IMR-90 (cell line): ENCODE measurements at regions not wholly inside any gene's neighbourhood (a gene's known extent, or its start where the extent isn't known, plus 50 kb on each side); places are given as distances from the start of the nearest gene placed in this dataset.

Experiments
- ATAC-seq: fragments of 200-7000 bp; cut with Tn5 transposase; 2 replicates; pipeline ENCODE4 v1.9.1; 2020; ENCODE audit warnings: low read depth, mild to moderate bottlenecking, moderate library complexity
- BruUV-seq: library from RNA; stranded (reverse); fragments of 400-500 nt; replicated peaks from 2 replicates; lab custom pipeline; 2021; lab: Mats Ljungman, UMichigan
- CTCF ChIA-PET: fragments of 300-600 bp; formaldehyde crosslinking; extraction: SDS; loops from one replicate; lab custom pipeline; 2021; ENCODE audit warnings: antibody characterized with exemption; lab: Yijun Ruan, JAX
- POLR2A ChIA-PET: fragments of 300-600 bp; sonication (Branson Sonifier 250); formaldehyde crosslinking; loops from one replicate; lab custom pipeline; 2022; ENCODE audit warnings: antibody characterized with exemption; ENCODE audit not compliant: unreplicated experiment; lab: Charles Lee
- DNase-seq: peaks from one replicate; pipeline ENCODE4 v3.0.0; 2013
- H2AFZ ChIP-seq: replicated peaks from 2 replicates; pipeline ENCODE3; 2013; ENCODE audit warnings: low read length, mild to moderate bottlenecking; ENCODE audit not compliant: poor library complexity
- H2AK5ac ChIP-seq: 2 replicates; pipeline ENCODE4 v1.6.1; 2013; ENCODE audit warnings: low read depth, low read length, inconsistent platforms
- H2AK9ac ChIP-seq: replicated peaks from 2 replicates; pipeline ENCODE3; 2013; ENCODE audit warnings: mild to moderate bottlenecking, low read depth, low read length, moderate library complexity; ENCODE audit not compliant: poor library complexity
- H2BK120ac ChIP-seq: 2 replicates; pipeline ENCODE4 v1.6.1; 2013; ENCODE audit warnings: low read depth, low read length, inconsistent platforms
- H2BK15ac ChIP-seq: 3 replicates; pipeline ENCODE4 v1.6.1; 2013; ENCODE audit warnings: low read depth, low read length, inconsistent platforms
- H2BK20ac ChIP-seq: 2 replicates; pipeline ENCODE4 v1.6.1; 2013; ENCODE audit warnings: low read depth, mild to moderate bottlenecking, inconsistent platforms, low read length, moderate library complexity
- H2BK5ac ChIP-seq: 2 replicates; pipeline ENCODE4 v1.6.1; 2013; ENCODE audit warnings: mild to moderate bottlenecking, low read depth, low read length, inconsistent platforms; ENCODE audit not compliant: poor library complexity, severe bottlenecking
- H3K14ac ChIP-seq: replicated peaks from 2 replicates; pipeline ENCODE4 v1.6.1; 2013; ENCODE audit warnings: low read depth, low read length, inconsistent platforms
- H3K18ac ChIP-seq: 2 replicates; pipeline ENCODE4 v1.6.1; 2013; ENCODE audit warnings: low read depth, low read length, control low read depth
- H3K23ac ChIP-seq: 2 replicates; pipeline ENCODE4 v1.6.1; 2013; ENCODE audit warnings: low read depth, low read length, inconsistent platforms
- H3K27ac ChIP-seq: 2 replicates; pipeline ENCODE4 v1.5.1; 2013; ENCODE audit warnings: mild to moderate bottlenecking, control low read depth, low read length; ENCODE audit not compliant: insufficient read depth
- H3K27me3 ChIP-seq: 2 replicates; pipeline ENCODE4 v1.6.1; 2013; ENCODE audit warnings: low read length; ENCODE audit not compliant: control insufficient read depth, insufficient read depth
- H3K36me3 ChIP-seq: 2 replicates; pipeline ENCODE4 v1.6.1; 2013; ENCODE audit warnings: low read length, mixed read lengths; ENCODE audit not compliant: control insufficient read depth, insufficient read depth
- H3K4ac ChIP-seq: 2 replicates; pipeline ENCODE4 v1.6.1; 2013; ENCODE audit warnings: low read depth, low read length, inconsistent platforms
- H3K4me1 ChIP-seq: 2 replicates; pipeline ENCODE4 v1.6.1; 2013; ENCODE audit warnings: low read length, mixed read lengths; ENCODE audit not compliant: control insufficient read depth, insufficient read depth
- H3K4me2 ChIP-seq: 2 replicates; pipeline ENCODE4 v1.6.1; 2013; ENCODE audit warnings: low read depth, mild to moderate bottlenecking, control low read depth, low read length, moderate library complexity
- H3K4me3 ChIP-seq: 2 replicates; pipeline ENCODE4 v1.5.1; 2013; ENCODE audit warnings: low read depth, mild to moderate bottlenecking, control low read depth, low read length, moderate library complexity; ENCODE audit not compliant: insufficient read depth
- H3K56ac ChIP-seq: 2 replicates; pipeline ENCODE4 v1.6.1; 2013; ENCODE audit warnings: low read length, inconsistent platforms; ENCODE audit not compliant: insufficient read depth; ENCODE audit errors: extremely low read depth
- H3K79me1 ChIP-seq, 2 experiments: 2 replicates each; pipeline ENCODE4 v1.6.1; 2013; ENCODE audit warnings: low read length in 2 of 2, inconsistent platforms in 1 of 2, low read depth in 1 of 2
- H3K9ac ChIP-seq: 2 replicates; pipeline ENCODE4 v1.6.1; 2013; ENCODE audit warnings: low read depth, low read length, control low read depth
- H3K9me1 ChIP-seq: 2 replicates; pipeline ENCODE4 v1.6.1; 2013; ENCODE audit warnings: low read length, inconsistent platforms; ENCODE audit not compliant: insufficient read depth
- H3K9me3 ChIP-seq: 2 replicates; pipeline ENCODE4 v1.6.1; 2013; ENCODE audit warnings: low read length; ENCODE audit not compliant: control insufficient read depth, insufficient read depth
- H4K20me1 ChIP-seq: 2 replicates; pipeline ENCODE4 v1.6.1; 2013; ENCODE audit warnings: low read length, inconsistent platforms; ENCODE audit not compliant: insufficient read depth
- H4K5ac ChIP-seq: 2 replicates; pipeline ENCODE4 v1.6.1; 2013; ENCODE audit warnings: mild to moderate bottlenecking, low read depth, low read length, control low read depth
- H4K8ac ChIP-seq, 2 experiments: 2 replicates each; pipeline ENCODE4 v1.6.1; 2013; ENCODE audit warnings: low read depth in 2 of 2, low read length in 2 of 2, control low read depth in 1 of 2, inconsistent platforms in 1 of 2
- H4K91ac ChIP-seq: 2 replicates; pipeline ENCODE4 v1.6.1; 2013; ENCODE audit warnings: low read depth, low read length, inconsistent platforms; ENCODE audit not compliant: insufficient read depth
- CEBPB ChIP-seq: IDR thresholded peaks from 2 replicates; pipeline ENCODE4 v1.6.1; 2012; ENCODE audit warnings: low read depth, low read length, improper control_type of control experiment
- CHD1 ChIP-seq: IDR thresholded peaks from 2 replicates; pipeline ENCODE4 v1.6.1; 2012; ENCODE audit warnings: low read depth, low read length, improper control_type of control experiment
- FOS ChIP-seq: fragments of 150-350 bp; IDR thresholded peaks from 2 replicates; pipeline ENCODE4 v1.6.1; 2016; ENCODE audit warnings: low read depth, low read length
- MAFK ChIP-seq: IDR thresholded peaks from 2 replicates; pipeline ENCODE4 v1.6.1; 2012; ENCODE audit warnings: low read depth, low read length, improper control_type of control experiment
- MAZ ChIP-seq: IDR thresholded peaks from 2 replicates; pipeline ENCODE4 v1.6.1; 2012; ENCODE audit warnings: low read depth, mild to moderate bottlenecking, low read length, improper control_type of control experiment, moderate library complexity, borderline replicate concordance
- MXI1 ChIP-seq: IDR thresholded peaks from 2 replicates; pipeline ENCODE4 v1.6.1; 2012; ENCODE audit warnings: low read depth, mild to moderate bottlenecking, low read length, moderate library complexity, borderline replicate concordance
- NFE2L2 ChIP-seq: fragments of 150-350 bp; IDR thresholded peaks from 2 replicates; pipeline ENCODE4 v1.6.1; 2016; ENCODE audit warnings: low read depth, mild to moderate bottlenecking, low read length
- POLR2A ChIP-seq: IDR thresholded peaks from 2 replicates; pipeline ENCODE4 v1.6.1; 2012; ENCODE audit warnings: mild to moderate bottlenecking, low read depth, low read length
- RAD21 ChIP-seq: IDR thresholded peaks from 2 replicates; pipeline ENCODE4 v1.6.1; 2012; ENCODE audit warnings: low read length, improper control_type of control experiment
- RCOR1 ChIP-seq: IDR thresholded peaks from 2 replicates; pipeline ENCODE4 v1.6.1; 2012; ENCODE audit warnings: mild to moderate bottlenecking, low read length, improper control_type of control experiment; ENCODE audit not compliant: insufficient replicate concordance
- RFX5 ChIP-seq: IDR thresholded peaks from 2 replicates; pipeline ENCODE4 v1.8.0; 2012; ENCODE audit warnings: low read depth, mild to moderate bottlenecking, low read length, moderate library complexity
- SMC3 ChIP-seq: fragments of 150-350 bp; IDR thresholded peaks from 2 replicates; pipeline ENCODE4 v1.6.1; 2016; ENCODE audit warnings: low read depth, mild to moderate bottlenecking, antibody characterized with exemption, low read length, moderate library complexity
- WGBS, 2 experiments: methylation state at CpG; one replicate each; pipeline versions ENCODE4 v1.1.5 to v1.1.7; 2013; ENCODE audit warnings: missing lambda C conversion rate in 2 of 2; ENCODE audit not compliant: insufficient read length in 1 of 2; ENCODE audit errors: extremely low coverage in 2 of 2; 5-methylcytosine and 5-hydroxymethylcytosine counted together
- dilution Hi-C: fragments of 300-500 bp; cut with HindIII; formaldehyde crosslinking; loops from one replicate; pipeline ENCODE4 v1.14.3; 2018; ENCODE audit warnings: low sequenced_read_pairs; ENCODE audit not compliant: unreplicated experiment
- in situ Hi-C: fragments of 300-500 bp; cut with MboI; formaldehyde crosslinking; loops from 3 replicates; pipeline ENCODE4 v1.14.3; 2019; ENCODE audit warnings: low sequenced_read_pairs, inconsistent platforms, mixed read lengths
- intact Hi-C: fragments of 100-400 bp; cut with micrococcal nuclease; formaldehyde crosslinking; loops from 2 replicates; pipeline ENCODE4 v1.10.0; 2022
- TF ChIP-seq, protein P1 (sequence below): fragments of 150-350 bp; IDR thresholded peaks from 2 replicates; pipeline ENCODE4 v1.6.1; 2017; ENCODE audit warnings: mild to moderate bottlenecking, antibody characterized with exemption, low read length, low read depth
- TF ChIP-seq, protein P2 (sequence below): conservative IDR thresholded peaks from 2 replicates; pipeline ENCODE4 v1.5.1; 2012; ENCODE audit warnings: mild to moderate bottlenecking, low read depth, low read length, improper control_type of control experiment
- TF ChIP-seq, protein P3 (sequence below): fragments of 150-350 bp; IDR thresholded peaks from 2 replicates; pipeline ENCODE4 v1.6.1; 2016; ENCODE audit warnings: low read depth, mild to moderate bottlenecking, low read length, moderate library complexity, borderline replicate concordance

DNA sequence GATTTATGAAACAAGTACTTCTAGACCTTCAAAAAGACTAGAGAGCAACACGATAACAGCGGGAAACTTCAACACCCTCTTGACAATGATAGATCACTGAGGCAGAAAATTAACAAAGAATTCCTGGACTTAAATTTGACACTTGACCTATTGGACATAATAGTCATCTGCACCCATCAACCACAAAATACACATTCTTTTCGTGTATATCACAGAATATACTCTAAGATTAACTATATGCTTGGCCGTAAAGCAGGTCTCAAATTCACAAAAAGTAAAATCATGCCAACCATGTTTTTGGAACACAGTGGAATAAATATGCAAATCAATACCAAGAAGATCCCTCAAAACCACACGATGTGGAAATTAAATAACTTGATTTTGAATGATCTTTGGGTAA is 559.4 kb downstream of the DNAH5 start:
- Histone ChIP-seq H4K91ac (no peak overlapping the region), H3K9me1 (no peaks in the 10 kb centered on the region), H3K4me1 (no peaks in the 10 kb centered on the region), H3K56ac (no peak overlapping the region), H2BK15ac (no peak overlapping the region), H2AFZ (no peak overlapping the region), H3K9ac (no peak overlapping the region), H3K23ac (no peak overlapping the region), H4K5ac (no peak overlapping the region), H3K27me3 (no peaks in the 10 kb centered on the region), H3K4me3 (no peak overlapping the region), H3K79me1 (no peaks in the 10 kb centered on the region), H2AK5ac (no peak overlapping the region), H3K4me2 (no peak overlapping the region), H2BK20ac (no peak overlapping the region), H2BK120ac (no peak overlapping the region), H4K20me1 (no peaks in the 10 kb centered on the region), H2BK5ac (no peak overlapping the region), H3K36me3 (no peaks in the 10 kb centered on the region), H4K8ac (no peak overlapping the region), H3K27ac (no peak overlapping the region), H2AK9ac (no peak overlapping the region), H3K18ac (no peak overlapping the region), H3K14ac (no peak overlapping the region), H3K4ac (no peak overlapping the region), H3K9me3 (peaks cover 2% of the 10 kb centered on the region; the same call in 1 of the 2 replicates)
- dilution Hi-C loops, result no loop called here
- ATAC-seq (no peak), DNase-seq (no peak)
- ChIA-PET POLR2A (no interaction called here), CTCF (no interaction called here)
- no peak for TF ChIP-seq MAFK
- TF ChIP-seq, protein P1, sequence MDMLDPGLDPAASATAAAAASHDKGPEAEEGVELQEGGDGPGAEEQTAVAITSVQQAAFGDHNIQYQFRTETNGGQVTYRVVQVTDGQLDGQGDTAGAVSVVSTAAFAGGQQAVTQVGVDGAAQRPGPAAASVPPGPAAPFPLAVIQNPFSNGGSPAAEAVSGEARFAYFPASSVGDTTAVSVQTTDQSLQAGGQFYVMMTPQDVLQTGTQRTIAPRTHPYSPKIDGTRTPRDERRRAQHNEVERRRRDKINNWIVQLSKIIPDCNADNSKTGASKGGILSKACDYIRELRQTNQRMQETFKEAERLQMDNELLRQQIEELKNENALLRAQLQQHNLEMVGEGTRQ, result no peak
- no peak for TF ChIP-seq RFX5
- TF ChIP-seq RAD21, result no peak
- no peak for TF ChIP-seq CEBPB
- TF ChIP-seq FOS, result no peak
- TF ChIP-seq NFE2L2, result no peak
- no peak for TF ChIP-seq RCOR1
- TF ChIP-seq MXI1, result no peak
- TF ChIP-seq MAZ, result no peak
- TF ChIP-seq, protein P2, sequence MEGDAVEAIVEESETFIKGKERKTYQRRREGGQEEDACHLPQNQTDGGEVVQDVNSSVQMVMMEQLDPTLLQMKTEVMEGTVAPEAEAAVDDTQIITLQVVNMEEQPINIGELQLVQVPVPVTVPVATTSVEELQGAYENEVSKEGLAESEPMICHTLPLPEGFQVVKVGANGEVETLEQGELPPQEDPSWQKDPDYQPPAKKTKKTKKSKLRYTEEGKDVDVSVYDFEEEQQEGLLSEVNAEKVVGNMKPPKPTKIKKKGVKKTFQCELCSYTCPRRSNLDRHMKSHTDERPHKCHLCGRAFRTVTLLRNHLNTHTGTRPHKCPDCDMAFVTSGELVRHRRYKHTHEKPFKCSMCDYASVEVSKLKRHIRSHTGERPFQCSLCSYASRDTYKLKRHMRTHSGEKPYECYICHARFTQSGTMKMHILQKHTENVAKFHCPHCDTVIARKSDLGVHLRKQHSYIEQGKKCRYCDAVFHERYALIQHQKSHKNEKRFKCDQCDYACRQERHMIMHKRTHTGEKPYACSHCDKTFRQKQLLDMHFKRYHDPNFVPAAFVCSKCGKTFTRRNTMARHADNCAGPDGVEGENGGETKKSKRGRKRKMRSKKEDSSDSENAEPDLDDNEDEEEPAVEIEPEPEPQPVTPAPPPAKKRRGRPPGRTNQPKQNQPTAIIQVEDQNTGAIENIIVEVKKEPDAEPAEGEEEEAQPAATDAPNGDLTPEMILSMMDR, result no peak
- no peak for TF ChIP-seq SMC3
- TF ChIP-seq POLR2A, result no peak
- TF ChIP-seq, protein P3, sequence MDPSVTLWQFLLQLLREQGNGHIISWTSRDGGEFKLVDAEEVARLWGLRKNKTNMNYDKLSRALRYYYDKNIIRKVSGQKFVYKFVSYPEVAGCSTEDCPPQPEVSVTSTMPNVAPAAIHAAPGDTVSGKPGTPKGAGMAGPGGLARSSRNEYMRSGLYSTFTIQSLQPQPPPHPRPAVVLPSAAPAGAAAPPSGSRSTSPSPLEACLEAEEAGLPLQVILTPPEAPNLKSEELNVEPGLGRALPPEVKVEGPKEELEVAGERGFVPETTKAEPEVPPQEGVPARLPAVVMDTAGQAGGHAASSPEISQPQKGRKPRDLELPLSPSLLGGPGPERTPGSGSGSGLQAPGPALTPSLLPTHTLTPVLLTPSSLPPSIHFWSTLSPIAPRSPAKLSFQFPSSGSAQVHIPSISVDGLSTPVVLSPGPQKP, result no peak
- no peak for TF ChIP-seq CHD1
- in situ Hi-C loops, result no loop called here
- BruUV-seq, result no TSS peak
- no CpG with 5 or more reads among the region's 5 CpGs for WGBS, 2 experiments
- intact Hi-C loops, result no loop called here
